Esophagus squamous epithelium (tissue), 5 donors: ENCODE measurements at regions not wholly inside any gene's neighbourhood (a gene's known extent, or its start where the extent isn't known, plus 50 kb on each side); places are given as distances from the start of the nearest gene placed in this dataset.

Experiments used
- DNase-seq: peaks from one replicate; lab custom pipeline; 2025; lab: John Stamatoyannopoulos, UW
- H3K27ac ChIP-seq, 4 donors: fragments of 200-600 bp; sonication (generic); one replicate each; pipeline ENCODE4 v1.5.1; 2016 to 2019; ENCODE audit warnings: mild to moderate bottlenecking in 1 of 4
- H3K27me3 ChIP-seq, 4 donors: fragments of 200-600 bp; sonication (generic); 1 replicate in 3 of 4; 2 replicates in 1 of 4; pipeline versions ENCODE4 v1.5.1 to v1.6.0; 2017 to 2021; ENCODE audit warnings: antibody characterized with exemption in 1 of 4
- H3K36me3 ChIP-seq, 3 donors: fragments of 200-600 bp; sonication (generic); one replicate each; pipeline ENCODE4 v1.5.1; 2016 to 2019
- H3K4me1 ChIP-seq, 3 donors: fragments of 200-600 bp; sonication (generic); one replicate each; pipeline ENCODE4 v1.5.1; 2017 to 2019
- H3K4me3 ChIP-seq, 4 donors: fragments of 200-600 bp; sonication (generic); 1 replicate in 3 of 4; 2 replicates in 1 of 4; pipeline ENCODE4 v1.5.1; 2016 to 2019; ENCODE audit warnings: mild to moderate bottlenecking in 2 of 4, moderate library complexity in 1 of 4
- H3K9me3 ChIP-seq, 3 donors: fragments of 200-600 bp; sonication (generic); one replicate each; pipeline ENCODE4 v1.5.1; 2016 to 2019
- CTCF ChIP-seq, 6 experiments: fragments of 450-650 bp in 4 of 6; fragments of 200-600 bp in 2 of 6; sonication (generic) in 2 of 6; IDR thresholded peaks; one replicate each; pipeline ENCODE4 v1.5.1; 2016 to 2019; ENCODE audit warnings: antibody characterized with exemption in 6 of 6, mild to moderate bottlenecking in 4 of 6, moderate library complexity in 4 of 6
- POLR2A ChIP-seq, 4 donors: fragments of 450-650 bp; IDR thresholded peaks; one replicate each; pipeline ENCODE4 v1.6.1; 2017; ENCODE audit warnings: antibody characterized with exemption in 4 of 4, mild to moderate bottlenecking in 4 of 4, moderate library complexity in 3 of 4
- WGBS, 2 donors: methylation state at CpG; one replicate each; pipeline ENCODE4 v1.1.5; 2018; 5-methylcytosine and 5-hydroxymethylcytosine counted together
- intact Hi-C: fragments of 100-400 bp; cut with DNase I; formaldehyde crosslinking; loops from one replicate; pipeline ENCODE4 v1.15.0; 2022
- donor health status: DM: yes; HTN: yes; CAD: no.

- Histone ChIP-seq H3K4me3 (no peak overlapping the region), H3K36me3 (no peaks in the 10 kb centered on the region), H3K27me3 (no peaks in the 10 kb centered on the region), H3K27ac (no peak overlapping the region), H3K9me3 (no peaks in the 10 kb centered on the region), H3K4me1 (peaks cover 0 to 6% (median 0%) of the 10 kb centered on the region in 3 donors)
- intact Hi-C loops, result no loop called here
- 87 to 95% methylated on average over 1 of the region's 1 CpG for WGBS, 2 donors
- DNase-seq, result no peak
- no peak for TF ChIP-seq CTCF (IDR thresholded peaks at IDR 0.05)
- TF ChIP-seq POLR2A (IDR thresholded peaks at IDR 0.05), result no peak
Measured at GRCh38 chr6:19261642-19262041, 575.5 kb upstream of the ID4 start.

- DNase-seq, result no peak
- Histone ChIP-seq H3K27me3 (no peaks in the 10 kb centered on the region), H3K27ac (no peak overlapping the region), H3K36me3 (no peaks in the 10 kb centered on the region), H3K4me3 (no peak overlapping the region), H3K4me1 (peaks cover 0 to 7% (median 0%) of the 10 kb centered on the region in 3 donors), H3K9me3 (no peaks in the 10 kb centered on the region)
- TF ChIP-seq POLR2A (IDR thresholded peaks at IDR 0.05), result no peak
- no peak for TF ChIP-seq CTCF (IDR thresholded peaks at IDR 0.05)
- 52 to 66% methylated on average over 2 of the region's 2 CpGs for WGBS, 2 donors
- intact Hi-C loops, result no loop called here
Measured at GRCh38 chr6:19268117-19268516, 569.1 kb upstream of the ID4 start.

GRCh38 chr6:19268718-19269117 lies 568.5 kb upstream of the ID4 start:
- DNase-seq, result no peak
- TF ChIP-seq POLR2A (IDR thresholded peaks at IDR 0.05) (no peak), CTCF (IDR thresholded peaks at IDR 0.05) (no peak)
- H3K36me3 ChIP-seq, result no peaks in the 10 kb centered on the region
- no peak overlapping the region for H3K4me3 ChIP-seq
- intact Hi-C loops, result no loop called here
- H3K27me3 ChIP-seq, result no peaks in the 10 kb centered on the region
- peaks cover 0 to 7% (median 0%) of the 10 kb centered on the region in 3 donors for H3K4me1 ChIP-seq
- H3K27ac ChIP-seq, result no peak overlapping the region
- H3K9me3 ChIP-seq, result no peaks in the 10 kb centered on the region

GRCh38 chr6:19269341-19269898 lies 567.8 kb upstream of the ID4 start:
- H3K27me3 ChIP-seq, result no peaks in the 10 kb centered on the region
- no peak for DNase-seq
- 31 to 55% methylated on average over 2 to 3 of the region's 5 CpGs for WGBS, 2 donors
- no peak overlapping the region for H3K4me3 ChIP-seq
- no peaks in the 10 kb centered on the region for H3K36me3 ChIP-seq
- no peak overlapping the region for H3K27ac ChIP-seq
- intact Hi-C loops, result no loop called here
- TF ChIP-seq POLR2A (IDR thresholded peaks at IDR 0.05) (no peak), CTCF (IDR thresholded peaks at IDR 0.05) (no peak)
- peaks cover 0 to 7% (median 0%) of the 10 kb centered on the region in 3 donors for H3K4me1 ChIP-seq
- H3K9me3 ChIP-seq, result no peaks in the 10 kb centered on the region

GRCh38 chr6:19270616-19271015 lies 566.6 kb upstream of the ID4 start:
- H3K27ac ChIP-seq, result no peak overlapping the region
- no peak for DNase-seq
- H3K4me1 ChIP-seq, result peaks cover 0 to 7% (median 0%) of the 10 kb centered on the region in 3 donors
- no peak overlapping the region for H3K4me3 ChIP-seq
- H3K27me3 ChIP-seq, result no peaks in the 10 kb centered on the region
- TF ChIP-seq POLR2A (IDR thresholded peaks at IDR 0.05) (no peak), CTCF (IDR thresholded peaks at IDR 0.05) (no peak)
- WGBS, 2 donors, result 79 to 93% methylated on average over 7 of the region's 15 CpGs
- H3K9me3 ChIP-seq, result no peaks in the 10 kb centered on the region
- no peaks in the 10 kb centered on the region for H3K36me3 ChIP-seq
- intact Hi-C loops, result no loop called here
